ENCODE measurements at regions not wholly inside any gene's neighbourhood (a gene's known extent, or its start where the extent isn't known, plus 50 kb on each side); places are given as distances from the start of the nearest gene placed in this dataset.
A peak's percentile ranks its signal among the peaks of the same experiment; 100 is the strongest.
"Not testable (repeated sequence)": the region's sequence is repeated elsewhere in the genome, so short reads cannot be mapped to it uniquely, and the experiment has no call there.

DNA sequence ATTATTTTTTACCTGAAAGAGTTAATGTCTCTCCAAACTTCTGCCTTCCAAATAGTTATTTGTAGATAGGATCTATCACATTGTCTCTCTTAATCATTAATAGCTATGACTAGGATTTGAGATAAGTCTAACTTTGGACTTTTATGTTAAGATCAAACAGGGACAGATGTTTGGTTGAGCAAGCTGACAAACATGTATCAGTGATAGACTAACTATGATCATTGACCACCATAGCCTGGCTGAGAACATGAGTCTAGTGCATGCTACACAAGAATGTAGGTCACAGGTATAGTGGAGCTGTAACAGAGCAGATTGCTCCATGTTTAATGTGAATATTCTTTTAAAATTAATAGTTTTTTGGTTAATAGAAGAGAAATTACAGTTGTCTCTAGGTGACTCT lies 52.0 kb downstream of the SYT15B start:
- intact Hi-C loops (cut with DNase I; ENCODE audit: low total_unique reads); H3K27me3 ChIP-seq; H3K27ac ChIP-seq; H3K4me1 ChIP-seq; H3K4me3 ChIP-seq; DNase-seq (ENCODE audit: low spot score in 2 of 2); H3K36me3 ChIP-seq; H3K9me3 ChIP-seq: not testable (repeated sequence)

DNA sequence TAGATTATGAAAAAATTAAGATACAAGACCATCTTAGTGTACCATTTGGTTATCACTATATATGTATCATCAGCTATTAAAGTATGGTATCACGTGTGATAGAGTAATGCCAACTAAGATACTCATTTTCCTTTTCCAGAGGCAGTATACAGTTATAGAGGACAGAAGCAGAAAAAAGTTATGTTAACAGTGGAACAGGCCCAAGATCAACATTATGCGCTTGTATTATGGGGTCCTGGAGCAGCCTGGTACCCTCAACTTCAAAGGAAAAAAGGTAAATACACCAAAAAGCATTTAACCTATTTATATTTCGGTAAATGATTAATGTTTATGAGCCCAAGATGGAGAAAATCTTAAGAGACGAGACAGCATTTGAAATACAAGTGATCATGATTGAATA lies 52.9 kb downstream of the SYT15B start:
- H3K9me3 ChIP-seq; H3K4me3 ChIP-seq; H3K27me3 ChIP-seq; intact Hi-C loops (cut with DNase I; ENCODE audit: low total_unique reads); H3K36me3 ChIP-seq; H3K4me1 ChIP-seq; H3K27ac ChIP-seq; DNase-seq (ENCODE audit: low spot score in 2 of 2): not testable (repeated sequence)

DNA sequence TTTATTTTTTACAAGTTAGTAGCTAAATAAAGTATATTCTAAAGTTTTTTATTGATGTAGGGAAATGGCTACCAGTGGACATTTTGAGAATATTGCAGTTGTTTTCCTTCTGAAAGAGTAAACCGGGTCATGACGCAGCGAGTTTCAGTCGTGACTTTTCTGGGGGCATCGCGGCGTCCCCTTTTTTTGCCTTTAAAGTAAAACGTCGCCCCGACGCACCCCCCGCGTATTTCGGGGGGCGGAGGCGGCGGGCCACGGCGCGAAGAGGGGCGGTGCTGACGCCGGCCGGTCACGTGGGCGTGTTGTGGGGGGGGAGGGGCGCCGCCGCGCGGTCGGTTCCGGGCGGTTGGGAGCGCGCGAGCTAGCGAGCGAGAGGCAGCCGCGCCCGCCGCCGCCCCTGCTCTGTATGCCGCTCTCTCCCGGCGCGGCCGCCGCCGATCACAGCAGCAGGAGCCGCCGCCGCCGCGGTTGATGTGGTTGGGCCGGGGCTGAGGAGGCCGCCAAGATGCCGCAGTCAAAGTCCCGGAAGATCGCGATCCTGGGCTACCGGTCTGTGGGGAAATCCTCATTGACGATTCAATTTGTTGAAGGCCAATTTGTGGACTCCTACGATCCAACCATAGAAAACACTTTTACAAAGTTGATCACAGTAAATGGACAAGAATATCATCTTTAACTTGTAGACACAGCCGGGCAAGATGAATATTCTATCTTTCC lies 57.5 kb downstream of the SYT15B start:
- H3K36me3 ChIP-seq; intact Hi-C loops (cut with DNase I; ENCODE audit: low total_unique reads); H3K4me1 ChIP-seq; H3K27me3 ChIP-seq; H3K9me3 ChIP-seq: not testable (repeated sequence)
- peak overlapping the region; percentile 72 to 76 for H3K27ac ChIP-seq
- peak; percentile 47 to 76 for DNase-seq (ENCODE audit: low spot score in 2 of 2)
- H3K4me3 ChIP-seq, result peak overlapping the region; percentile 42 to 64 (median 48)

DNA sequence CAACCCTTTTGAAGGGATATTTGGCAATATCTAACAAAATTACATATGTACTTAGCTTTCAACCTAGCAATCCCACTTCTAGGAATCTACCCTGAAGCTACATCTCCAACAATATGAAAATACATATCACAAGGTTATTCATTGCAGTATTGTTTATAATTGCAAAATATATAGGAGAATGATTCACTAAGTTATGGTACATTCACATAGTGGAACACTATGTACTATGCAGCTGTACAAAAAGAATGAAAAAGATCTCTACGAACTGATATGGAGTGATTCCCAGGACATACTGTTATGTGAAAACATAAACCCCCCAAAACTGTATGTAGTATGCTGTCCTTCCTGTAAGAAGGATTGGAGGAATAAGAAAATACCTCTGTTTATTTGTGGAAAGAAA lies 62.1 kb downstream of the SYT15B start:
- H3K27ac ChIP-seq; H3K4me1 ChIP-seq; H3K27me3 ChIP-seq; DNase-seq (ENCODE audit: low spot score in 2 of 2); H3K36me3 ChIP-seq; H3K4me3 ChIP-seq; H3K9me3 ChIP-seq; intact Hi-C loops (cut with DNase I; ENCODE audit: low total_unique reads): not testable (repeated sequence)

DNA sequence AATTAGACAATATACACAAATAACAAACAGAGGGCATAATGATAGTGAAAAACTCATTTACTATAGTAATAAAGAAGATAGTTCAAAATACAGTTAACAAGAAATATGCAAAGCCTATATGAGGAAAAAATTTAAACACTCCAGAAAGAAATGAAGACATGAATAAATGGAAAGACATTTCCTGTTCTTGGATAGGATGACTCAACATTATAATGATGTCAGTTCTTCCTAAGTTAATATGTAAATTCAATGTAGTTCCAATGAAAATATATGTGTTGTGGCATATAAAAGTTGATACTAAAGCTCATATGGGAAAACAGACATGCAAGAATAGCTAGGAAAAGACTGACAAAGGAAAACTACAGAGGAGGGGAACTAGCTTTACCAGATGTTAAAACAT lies 63.5 kb downstream of the SYT15B start:
- H3K27me3 ChIP-seq; H3K36me3 ChIP-seq; intact Hi-C loops (cut with DNase I; ENCODE audit: low total_unique reads); H3K27ac ChIP-seq; H3K4me3 ChIP-seq; H3K4me1 ChIP-seq; H3K9me3 ChIP-seq; DNase-seq (ENCODE audit: low spot score in 2 of 2): not testable (repeated sequence)

DNA sequence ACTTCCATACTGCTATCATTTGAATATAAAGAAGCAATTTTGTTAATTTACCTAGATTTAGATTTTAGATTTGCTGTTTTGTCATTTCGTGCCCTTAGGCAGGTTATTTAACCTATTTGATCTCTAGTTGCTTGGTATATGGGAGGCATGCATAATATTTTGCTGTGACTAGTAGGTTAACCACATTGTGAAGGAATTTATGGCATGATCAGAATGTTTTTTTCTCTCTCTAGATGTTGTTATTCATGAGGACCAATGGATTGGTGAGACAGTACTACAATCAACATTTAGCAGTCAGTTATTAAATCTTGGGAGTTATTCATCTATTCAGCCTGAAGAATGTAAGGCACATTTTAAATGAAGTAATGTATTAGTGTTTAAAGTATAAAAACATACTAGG lies 67.2 kb downstream of the SYT15B start:
- H3K36me3 ChIP-seq; H3K9me3 ChIP-seq; intact Hi-C loops (cut with DNase I; ENCODE audit: low total_unique reads); H3K27me3 ChIP-seq; DNase-seq (ENCODE audit: low spot score in 2 of 2); H3K4me3 ChIP-seq; H3K4me1 ChIP-seq; H3K27ac ChIP-seq: not testable (repeated sequence)

DNA sequence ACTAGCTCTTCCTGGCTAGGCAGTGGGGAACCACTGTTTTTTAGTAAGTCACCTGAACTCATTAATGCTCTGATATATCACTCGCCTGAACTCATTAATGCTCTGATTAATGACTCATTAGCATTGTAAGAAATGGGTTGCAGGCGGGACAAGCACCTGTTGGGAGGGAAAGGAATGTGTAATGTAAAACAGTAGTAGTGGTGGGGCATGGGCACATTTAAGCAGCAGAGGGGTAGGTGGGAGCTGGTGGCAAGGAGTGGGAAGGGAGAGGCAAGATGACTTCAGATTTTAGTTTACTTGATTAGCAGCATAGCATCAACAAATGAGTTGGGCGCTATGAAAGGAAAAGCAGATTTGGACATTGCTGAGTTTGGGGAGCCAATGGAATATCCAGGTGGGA lies 68.2 kb downstream of the SYT15B start:
- H3K9me3 ChIP-seq; H3K4me1 ChIP-seq; H3K27me3 ChIP-seq; H3K4me3 ChIP-seq; intact Hi-C loops (cut with DNase I; ENCODE audit: low total_unique reads); DNase-seq (ENCODE audit: low spot score in 2 of 2); H3K27ac ChIP-seq; H3K36me3 ChIP-seq: not testable (repeated sequence)

DNA sequence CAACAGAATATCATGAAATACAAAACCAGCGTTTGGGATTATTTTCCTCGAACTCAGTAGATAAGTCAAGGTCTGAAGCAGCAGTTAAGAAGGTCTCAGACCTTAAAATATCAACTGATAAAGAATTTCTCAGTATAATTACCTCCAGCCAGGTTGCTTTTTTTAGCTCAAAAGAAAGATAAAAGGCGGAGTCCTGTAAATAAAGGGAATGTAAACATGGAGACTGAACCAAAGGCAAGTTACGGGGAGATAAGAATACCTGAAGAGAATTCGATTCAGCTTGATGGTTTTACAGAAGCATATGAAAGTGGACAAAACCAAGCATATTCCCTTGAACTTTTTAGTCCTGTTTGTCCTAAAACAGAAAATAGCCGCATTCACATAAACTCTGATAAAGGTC lies 73.1 kb downstream of the SYT15B start:
- intact Hi-C loops (cut with DNase I; ENCODE audit: low total_unique reads); DNase-seq (ENCODE audit: low spot score in 2 of 2); H3K27me3 ChIP-seq; H3K27ac ChIP-seq; H3K9me3 ChIP-seq; H3K36me3 ChIP-seq; H3K4me3 ChIP-seq; H3K4me1 ChIP-seq: not testable (repeated sequence)

DNA sequence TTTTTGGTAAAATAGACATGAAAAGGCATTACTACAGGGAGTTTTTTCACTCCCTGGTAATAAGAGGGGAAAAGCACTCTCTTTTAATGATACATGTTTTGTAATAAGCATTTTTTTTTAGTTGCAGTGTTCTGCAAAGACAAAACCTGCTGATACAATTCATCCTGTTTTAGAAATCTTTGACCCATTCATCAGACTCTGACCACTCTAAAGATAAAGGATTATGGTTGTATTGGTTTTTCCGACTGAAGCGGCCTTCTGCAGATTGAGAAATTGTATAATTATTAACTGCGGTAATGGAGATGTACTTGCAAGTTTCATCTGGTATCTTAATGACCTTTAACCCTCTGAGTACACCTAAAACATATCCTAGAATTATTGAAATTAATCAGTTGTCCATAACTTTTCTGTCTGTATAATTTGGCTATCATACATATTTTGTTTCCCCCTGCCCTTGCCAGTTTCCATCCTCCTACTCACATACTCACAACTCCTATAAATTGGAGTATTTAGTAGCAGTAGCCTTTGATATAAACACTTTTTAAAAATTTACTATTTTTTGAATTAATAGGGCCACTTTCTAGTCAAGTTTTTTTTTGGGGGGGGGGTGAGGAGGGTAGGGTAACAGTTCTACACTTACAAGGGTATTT lies 79.4 kb downstream of the SYT15B start:
- H3K9me3 ChIP-seq; H3K27ac ChIP-seq; H3K4me1 ChIP-seq; intact Hi-C loops (cut with DNase I; ENCODE audit: low total_unique reads); H3K4me3 ChIP-seq; DNase-seq (ENCODE audit: low spot score in 2 of 2); H3K36me3 ChIP-seq; H3K27me3 ChIP-seq: not testable (repeated sequence)

DNA sequence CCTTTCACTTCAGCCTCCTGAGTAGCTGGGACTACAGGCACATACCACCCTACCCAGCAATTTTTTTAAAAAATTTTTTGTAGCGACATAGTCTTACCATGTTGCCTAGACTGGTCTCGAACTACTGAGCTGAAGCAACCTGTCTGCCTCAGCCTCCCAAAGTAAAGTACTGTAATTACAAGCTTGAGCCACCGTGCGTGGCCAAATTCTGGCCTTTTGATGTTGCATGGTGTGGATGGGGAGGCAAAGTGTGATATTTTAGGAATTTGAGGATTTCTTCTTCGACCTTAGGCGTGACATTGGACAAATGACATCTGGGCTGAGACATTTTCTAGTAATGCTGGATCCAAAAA lies 81.8 kb downstream of the SYT15B start:
- H3K36me3 ChIP-seq; H3K9me3 ChIP-seq; DNase-seq (ENCODE audit: low spot score in 2 of 2); intact Hi-C loops (cut with DNase I; ENCODE audit: low total_unique reads); H3K27me3 ChIP-seq; H3K4me1 ChIP-seq; H3K4me3 ChIP-seq; H3K27ac ChIP-seq: not testable (repeated sequence)

DNA sequence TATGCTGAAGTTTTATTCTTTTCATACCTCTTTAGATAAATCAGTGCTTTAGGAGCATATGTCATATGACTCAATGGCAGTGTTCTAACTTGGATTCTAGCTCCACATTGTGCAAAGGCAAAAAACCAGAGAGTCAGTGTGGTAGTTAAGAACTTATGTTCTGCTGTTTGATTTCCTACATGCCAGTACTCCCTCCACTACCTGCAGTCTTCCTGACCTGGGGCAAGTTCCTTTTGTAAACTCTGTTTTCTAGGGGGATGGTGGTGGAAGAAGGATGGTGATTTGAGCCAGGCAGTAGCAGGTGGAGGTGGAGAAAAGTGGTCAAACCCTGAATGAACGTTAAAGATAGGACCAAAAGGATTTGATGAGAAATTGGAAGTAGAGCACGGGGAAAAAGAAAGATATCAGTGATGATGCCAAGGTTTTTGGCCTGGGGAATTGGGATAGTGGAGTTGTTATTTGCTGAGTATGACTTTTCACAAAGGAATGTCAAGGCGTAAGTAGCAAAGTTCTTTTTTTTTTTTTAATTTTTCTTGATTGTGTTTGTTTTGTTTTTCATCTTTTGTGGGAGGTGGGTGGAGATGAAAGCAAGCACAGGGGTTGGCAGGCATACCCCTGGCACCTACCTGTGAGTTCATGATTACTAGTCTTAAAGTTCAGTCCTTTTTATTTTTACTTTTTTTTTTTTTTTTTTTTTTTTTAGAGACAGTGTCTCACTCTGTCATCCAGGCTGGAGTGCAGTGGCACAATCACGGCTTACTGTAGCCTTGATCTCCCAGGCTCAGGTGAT lies 82.3 kb downstream of the SYT15B start:
- DNase-seq (ENCODE audit: low spot score in 2 of 2); H3K27me3 ChIP-seq; intact Hi-C loops (cut with DNase I; ENCODE audit: low total_unique reads); H3K4me3 ChIP-seq; H3K36me3 ChIP-seq; H3K27ac ChIP-seq; H3K4me1 ChIP-seq; H3K9me3 ChIP-seq: not testable (repeated sequence)

DNA sequence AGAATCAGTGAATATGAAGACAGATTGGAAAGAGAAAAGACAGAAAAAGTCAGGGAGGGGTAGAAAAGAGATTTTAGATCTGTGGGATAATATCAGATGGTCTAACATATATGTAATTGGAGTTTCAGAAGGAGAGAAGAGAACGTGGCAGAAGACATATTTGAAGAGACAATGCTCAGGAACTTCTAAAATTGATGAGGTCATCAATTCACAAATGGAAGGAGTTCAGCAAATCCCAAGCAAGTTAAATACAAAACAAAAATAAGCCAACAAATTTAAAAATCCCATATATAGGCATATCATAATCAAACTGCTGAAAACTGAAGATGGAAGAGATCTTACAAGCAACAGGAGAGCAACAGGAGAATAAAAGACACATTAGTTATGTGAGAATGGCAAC lies 87.3 kb downstream of the SYT15B start:
- DNase-seq (ENCODE audit: low spot score in 2 of 2); H3K36me3 ChIP-seq; H3K9me3 ChIP-seq; H3K4me3 ChIP-seq; H3K4me1 ChIP-seq; H3K27ac ChIP-seq; H3K27me3 ChIP-seq; intact Hi-C loops (cut with DNase I; ENCODE audit: low total_unique reads): not testable (repeated sequence)

DNA sequence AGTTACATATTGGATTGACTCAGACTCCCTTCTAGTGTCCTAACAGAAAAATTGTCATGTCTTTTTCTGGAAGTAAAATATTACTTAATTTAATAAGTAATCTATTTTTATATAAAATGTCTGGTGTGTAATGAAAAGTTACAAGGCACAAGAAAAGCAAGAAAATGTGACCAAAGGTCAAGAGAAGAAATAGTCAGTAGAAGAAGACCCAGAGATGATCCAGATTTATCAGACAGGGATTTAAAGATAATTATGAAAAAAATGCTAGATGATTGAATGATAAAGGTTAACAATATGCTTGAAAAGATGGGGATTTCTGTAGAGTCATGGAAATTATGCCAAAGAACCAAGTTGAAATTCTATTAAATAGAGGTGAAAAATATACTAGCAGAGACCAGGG lies 87.8 kb downstream of the SYT15B start:
- H3K4me1 ChIP-seq; intact Hi-C loops (cut with DNase I; ENCODE audit: low total_unique reads): not testable (repeated sequence)

More for the DNA sequence above, 87.8 kb downstream of the SYT15B start:
- not testable (repeated sequence) for H3K27ac ChIP-seq; H3K27me3 ChIP-seq; DNase-seq (ENCODE audit: low spot score in 2 of 2); H3K36me3 ChIP-seq; H3K9me3 ChIP-seq; H3K4me3 ChIP-seq

All from breast epithelium (tissue), 4 donors.